HEK293 (cell line): ENCODE measurements at regions not wholly inside any gene's neighbourhood (a gene's known extent, or its start where the extent isn't known, plus 50 kb on each side); places are given as distances from the start of the nearest gene placed in this dataset.

ENCODE experiments used
- MZF1 ChIP-seq: fragments of 450-650 bp; formaldehyde crosslinking; IDR thresholded peaks from 2 replicates; pipeline ENCODE4 v1.5.1; 2017; ENCODE audit warnings: missing biosample characterization, missing genetic modification characterization, borderline replicate concordance
- YY1 ChIP-seq: fragments of 450-650 bp; formaldehyde crosslinking; IDR thresholded peaks from 2 replicates; pipeline ENCODE4 v1.5.1; 2018; ENCODE audit warnings: missing biosample characterization, missing genetic modification characterization
- ZBTB21 ChIP-seq: fragments of 450-650 bp; formaldehyde crosslinking; IDR thresholded peaks from 2 replicates; pipeline ENCODE4 v1.5.1; 2017; ENCODE audit warnings: missing biosample characterization, missing genetic modification characterization
- ZFP37 ChIP-seq: fragments of 450-650 bp; formaldehyde crosslinking; IDR thresholded peaks from 2 replicates; pipeline ENCODE4 v1.5.1; 2016; ENCODE audit warnings: missing biosample characterization, missing genetic modification characterization
- ZNF10 ChIP-seq: fragments of 450-650 bp; formaldehyde crosslinking; IDR thresholded peaks from 2 replicates; pipeline ENCODE4 v1.5.1; 2017; ENCODE audit warnings: missing biosample characterization, missing genetic modification characterization
- ZNF335 ChIP-seq: fragments of 450-650 bp; formaldehyde crosslinking; conservative IDR thresholded peaks from 2 replicates; pipeline ENCODE4 v1.5.1; 2016; ENCODE audit warnings: missing biosample characterization, missing genetic modification characterization
- ZNF426 ChIP-seq: fragments of 450-650 bp; formaldehyde crosslinking; IDR thresholded peaks from 2 replicates; pipeline ENCODE4 v1.5.1; 2017; ENCODE audit warnings: missing biosample characterization, missing genetic modification characterization, mild to moderate bottlenecking, inconsistent platforms, moderate library complexity
- TF ChIP-seq, protein P1 (sequence below): fragments of 450-650 bp; formaldehyde crosslinking; IDR thresholded peaks from 2 replicates; pipeline ENCODE4 v1.5.1; 2016; ENCODE audit warnings: missing biosample characterization, missing genetic modification characterization
- TF ChIP-seq, protein P2 (sequence below): fragments of 450-650 bp; formaldehyde crosslinking; IDR thresholded peaks from 2 replicates; pipeline ENCODE4 v1.5.1; 2016; ENCODE audit warnings: missing biosample characterization, missing genetic modification characterization

DNA sequence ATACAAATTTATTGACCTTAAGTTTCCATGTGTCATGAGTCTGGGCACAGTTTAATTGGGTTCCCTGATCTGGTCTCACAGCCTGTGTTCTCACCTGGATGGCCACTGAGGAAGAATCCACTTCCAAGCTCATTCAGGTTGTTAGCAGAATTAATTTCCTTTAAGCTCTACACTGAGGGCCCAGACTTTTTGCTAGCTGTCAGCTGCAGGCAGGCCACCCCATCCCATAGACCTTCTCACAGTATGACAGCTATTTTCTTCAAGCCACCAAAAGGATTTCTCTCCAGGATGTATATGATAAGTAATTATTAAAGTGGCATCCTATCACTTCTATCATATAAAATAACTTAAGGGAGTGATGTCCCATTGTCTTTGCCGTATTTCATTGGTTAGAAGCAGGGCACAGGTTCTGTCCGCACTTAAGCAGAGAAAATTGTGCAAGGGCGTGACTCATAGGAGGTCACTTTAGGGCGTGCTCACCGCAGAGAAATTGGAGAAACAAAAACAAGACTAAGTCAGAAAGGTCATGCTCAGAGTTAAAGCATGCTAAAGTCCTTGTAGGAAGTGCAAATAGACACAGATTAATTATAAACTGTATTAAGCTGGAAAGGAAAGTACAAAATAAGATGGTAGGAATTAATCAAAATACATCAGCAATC, 109.9 kb downstream of the AHR start:
- no peak for TF ChIP-seq ZNF10
- no peak for TF ChIP-seq YY1 (tag by site-specific recombination)
- TF ChIP-seq, protein P1, sequence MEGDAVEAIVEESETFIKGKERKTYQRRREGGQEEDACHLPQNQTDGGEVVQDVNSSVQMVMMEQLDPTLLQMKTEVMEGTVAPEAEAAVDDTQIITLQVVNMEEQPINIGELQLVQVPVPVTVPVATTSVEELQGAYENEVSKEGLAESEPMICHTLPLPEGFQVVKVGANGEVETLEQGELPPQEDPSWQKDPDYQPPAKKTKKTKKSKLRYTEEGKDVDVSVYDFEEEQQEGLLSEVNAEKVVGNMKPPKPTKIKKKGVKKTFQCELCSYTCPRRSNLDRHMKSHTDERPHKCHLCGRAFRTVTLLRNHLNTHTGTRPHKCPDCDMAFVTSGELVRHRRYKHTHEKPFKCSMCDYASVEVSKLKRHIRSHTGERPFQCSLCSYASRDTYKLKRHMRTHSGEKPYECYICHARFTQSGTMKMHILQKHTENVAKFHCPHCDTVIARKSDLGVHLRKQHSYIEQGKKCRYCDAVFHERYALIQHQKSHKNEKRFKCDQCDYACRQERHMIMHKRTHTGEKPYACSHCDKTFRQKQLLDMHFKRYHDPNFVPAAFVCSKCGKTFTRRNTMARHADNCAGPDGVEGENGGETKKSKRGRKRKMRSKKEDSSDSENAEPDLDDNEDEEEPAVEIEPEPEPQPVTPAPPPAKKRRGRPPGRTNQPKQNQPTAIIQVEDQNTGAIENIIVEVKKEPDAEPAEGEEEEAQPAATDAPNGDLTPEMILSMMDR: no peak
- no peak for TF ChIP-seq ZFP37
- TF ChIP-seq, protein P2, sequence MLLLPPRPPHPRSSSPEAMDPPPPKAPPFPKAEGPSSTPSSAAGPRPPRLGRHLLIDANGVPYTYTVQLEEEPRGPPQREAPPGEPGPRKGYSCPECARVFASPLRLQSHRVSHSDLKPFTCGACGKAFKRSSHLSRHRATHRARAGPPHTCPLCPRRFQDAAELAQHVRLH (tag by site-specific recombination): no peak
- no peak for TF ChIP-seq ZNF426
- no peak for TF ChIP-seq ZBTB21 (tag by site-specific recombination)
- TF ChIP-seq ZNF335 (tag by site-specific recombination): no peak
- TF ChIP-seq MZF1 (tag by site-specific recombination): no peak
